Inflammatory macrophage treated with lipopolysaccharide for 1 hour (primary cell): ENCODE measurements at regions not wholly inside any gene's neighbourhood (a gene's known extent, or its start where the extent isn't known, plus 50 kb on each side); places are given as distances from the start of the nearest gene placed in this dataset.

Experiments
- DNase-seq, 2 donors: peaks; one replicate each; pipeline ENCODE4 v3.0.0-alpha.2; 2020 to 2022

DNA sequence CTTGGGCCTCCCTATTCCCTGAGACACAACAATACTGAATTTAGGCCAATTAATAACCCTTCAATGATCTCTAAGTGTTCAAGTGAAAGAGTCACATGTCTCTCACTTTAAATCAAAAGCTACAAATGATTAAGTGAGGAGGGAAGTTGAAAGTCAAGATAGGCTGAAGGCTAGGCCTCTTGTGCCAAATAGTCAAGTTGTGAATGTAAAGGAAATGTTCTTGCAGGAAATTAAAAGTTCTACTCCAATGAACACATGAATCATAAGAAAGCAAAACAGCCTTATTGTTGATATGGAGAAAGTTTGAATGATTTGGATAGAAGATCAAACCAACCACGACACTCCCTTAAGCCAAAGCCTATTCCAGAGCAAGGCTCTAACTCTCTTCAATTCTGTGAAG lies 286.9 kb downstream of the MEIS1 start:
- no peak for DNase-seq

DNA sequence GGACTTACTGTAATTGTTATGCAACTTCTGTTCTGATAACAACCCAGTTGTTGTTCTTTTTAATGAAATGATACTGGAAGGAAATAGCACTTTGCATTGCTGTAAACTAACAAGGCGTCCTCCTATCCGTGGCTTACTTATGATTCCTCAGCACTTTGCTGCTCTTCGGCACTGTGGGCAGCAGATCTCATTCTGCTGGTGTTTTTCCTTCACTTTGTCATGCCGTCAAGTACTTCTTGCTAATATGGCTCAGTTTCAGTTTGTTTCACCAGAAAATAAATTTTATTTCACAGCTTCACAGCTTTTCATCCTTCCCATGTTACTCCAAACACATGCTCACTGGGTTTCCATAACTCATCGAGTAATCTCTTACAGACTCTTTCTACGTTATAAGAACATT lies 289.3 kb downstream of the MEIS1 start:
- no peak for DNase-seq

DNA sequence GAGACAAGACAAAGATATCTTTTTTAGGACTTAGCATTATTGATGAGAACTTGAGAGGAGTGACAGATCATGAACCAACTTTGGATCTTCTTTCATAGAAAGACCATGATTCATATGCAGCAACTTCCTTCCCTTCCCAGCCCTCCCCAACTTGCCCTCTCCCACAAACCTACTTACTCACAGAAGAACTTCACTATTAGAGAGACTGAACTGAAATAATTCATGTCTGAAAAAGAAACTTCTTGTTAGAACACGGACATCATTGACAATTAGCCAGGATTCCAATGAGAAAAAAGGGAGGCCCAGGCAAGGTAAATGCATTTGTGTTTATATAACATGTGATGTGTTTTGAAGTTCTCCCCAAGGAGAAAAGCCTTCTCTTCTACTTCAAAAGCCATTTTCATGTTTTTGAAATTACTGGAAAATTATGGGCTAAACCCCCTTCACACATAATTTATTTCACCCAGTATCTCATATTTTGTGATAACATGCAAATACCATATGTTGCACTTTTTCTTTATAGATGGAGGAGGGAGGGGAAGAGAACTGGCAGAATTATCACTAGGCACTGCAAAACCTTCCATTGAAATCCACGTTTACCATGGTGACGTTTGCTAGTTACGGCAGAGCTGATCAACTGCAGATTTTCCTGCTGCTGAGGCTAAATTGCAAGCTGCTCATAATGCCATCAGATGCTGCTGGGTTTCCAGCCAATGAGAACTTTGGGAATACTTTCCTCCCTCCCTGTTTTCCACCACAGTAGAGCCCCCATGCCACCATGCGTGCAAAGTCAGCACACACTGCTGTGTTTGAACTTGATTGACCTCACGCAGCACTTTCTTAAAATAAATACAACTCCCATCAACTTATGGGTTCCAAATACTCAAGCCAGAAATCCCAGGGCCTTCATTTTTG lies 294.7 kb downstream of the MEIS1 start:
- DNase-seq = no peak

DNA sequence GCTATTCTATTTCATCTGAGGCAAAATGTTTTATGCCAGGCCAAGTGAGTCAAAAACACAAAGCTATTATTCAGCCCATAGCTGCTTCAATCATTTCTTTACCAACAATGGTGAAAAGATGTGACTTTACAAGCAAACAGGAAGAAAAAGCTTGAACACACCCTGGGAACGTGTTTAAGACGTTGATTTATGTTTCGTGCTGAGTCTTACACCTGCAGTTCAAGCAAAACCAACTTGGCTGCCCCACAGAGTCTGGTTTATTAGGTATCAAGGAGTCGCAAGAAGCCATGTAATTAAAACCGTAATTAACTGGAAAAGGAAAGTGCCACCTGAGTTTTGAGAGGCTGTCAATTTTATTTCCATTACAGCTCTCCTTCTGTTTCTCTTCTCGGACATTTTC lies 295.5 kb downstream of the MEIS1 start:
- DNase-seq = no peak

DNA sequence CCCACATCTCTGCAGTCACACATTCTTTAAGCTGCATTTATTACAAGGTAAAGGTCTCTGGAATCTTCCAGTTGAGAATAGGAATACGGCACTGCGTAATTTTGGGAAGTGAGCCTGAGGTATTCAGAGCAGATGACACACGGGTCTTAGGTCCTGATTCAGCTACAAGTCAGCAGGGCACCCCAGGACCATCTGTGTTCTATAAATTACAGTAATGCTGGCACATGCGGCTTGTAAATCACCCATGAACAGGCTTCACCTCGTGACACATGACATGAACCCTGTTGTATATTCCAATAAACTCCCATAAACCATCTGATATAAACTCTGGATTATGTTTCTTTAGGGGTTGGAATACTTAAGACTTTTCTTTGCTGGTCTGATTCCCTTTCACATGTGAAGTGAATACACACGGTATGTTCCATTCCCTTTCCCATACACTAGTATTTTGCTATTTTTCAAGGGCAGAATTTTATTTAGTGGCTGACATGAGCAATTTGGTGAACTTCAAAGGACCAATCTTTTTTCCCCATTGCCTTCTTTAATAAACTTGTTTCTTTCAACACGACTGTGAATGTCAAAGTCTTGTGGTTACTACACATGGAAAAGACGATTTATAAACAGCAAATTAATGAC lies 298.6 kb downstream of the MEIS1 start:
- no peak for DNase-seq

DNA sequence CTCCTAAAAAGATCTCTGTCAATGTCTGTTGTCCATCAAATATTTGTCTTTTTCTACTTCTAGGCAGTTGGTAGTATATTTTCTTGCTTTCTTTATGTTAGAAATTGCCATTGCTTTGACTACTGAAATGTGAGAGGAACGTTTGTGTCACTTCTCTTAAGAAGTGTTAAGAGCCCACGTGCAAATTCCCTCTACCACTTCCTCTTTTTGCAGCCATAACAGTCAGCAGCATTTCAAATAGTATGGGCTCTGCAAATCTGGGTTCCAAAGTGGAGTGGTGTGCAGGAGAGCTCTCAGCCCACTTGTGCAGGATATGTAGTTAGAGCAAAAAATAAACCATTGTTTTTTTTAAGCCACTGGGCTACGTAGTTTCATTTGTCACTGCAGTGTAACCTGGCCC lies 314.0 kb downstream of the MEIS1 start:
- peak in 1 of 2 donors; percentile 13 for DNase-seq

DNA sequence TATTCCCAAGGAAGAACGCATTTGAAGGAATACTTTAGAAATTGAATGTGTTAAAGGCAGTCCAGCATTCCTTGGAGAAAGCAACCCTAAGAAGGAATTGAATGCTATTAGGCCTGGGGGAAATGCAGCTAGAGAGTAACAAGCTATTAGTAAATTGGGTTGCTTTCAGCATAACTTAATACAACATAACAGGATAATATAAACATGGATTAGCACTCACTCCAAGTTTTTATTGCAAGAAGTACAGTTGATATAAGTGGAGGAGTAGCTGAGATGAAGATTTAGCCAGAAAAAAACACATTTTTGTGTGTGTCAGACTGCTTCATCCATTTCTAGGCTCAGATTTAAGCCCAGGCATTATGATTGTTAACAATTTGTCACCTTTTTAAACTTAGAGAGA lies 314.6 kb downstream of the MEIS1 start:
- no peak for DNase-seq

DNA sequence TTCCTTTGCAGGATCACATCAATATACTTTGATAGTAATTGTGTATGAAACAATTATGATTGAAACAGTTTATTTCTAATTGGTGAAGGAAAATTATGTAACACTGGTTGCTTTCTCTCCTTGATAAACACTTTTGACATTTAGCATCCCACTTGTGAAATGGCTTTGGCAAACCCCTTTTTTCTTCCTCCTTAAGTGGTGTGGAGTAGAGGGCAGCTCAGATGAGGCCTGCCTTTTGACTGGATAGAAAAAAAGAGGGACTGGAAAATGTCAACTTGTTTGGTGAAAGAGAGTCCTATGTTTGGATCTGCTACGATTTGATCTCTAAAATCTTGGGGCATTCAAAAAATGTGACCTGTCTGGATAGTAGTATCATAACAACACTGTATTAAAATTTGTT lies 318.3 kb downstream of the MEIS1 start:
- no peak for DNase-seq

DNA sequence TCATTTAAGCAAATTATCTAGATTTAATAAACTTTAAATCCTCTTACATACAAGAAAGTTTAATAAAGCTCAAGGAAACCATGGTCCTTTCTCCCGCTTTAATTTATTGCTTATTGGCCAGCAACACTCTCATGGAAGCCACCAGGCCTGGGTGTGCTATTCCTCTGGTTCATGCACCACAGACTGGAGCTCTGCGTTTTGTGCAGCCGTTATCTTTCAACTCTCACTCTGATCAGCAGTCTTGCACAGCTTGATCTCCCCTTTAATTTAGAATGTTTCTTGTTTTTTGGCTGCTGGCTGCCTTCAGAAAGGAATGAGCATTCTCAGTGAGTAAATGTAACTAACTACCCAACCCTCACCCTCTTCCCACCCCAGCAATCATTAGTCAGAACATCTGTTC lies 318.7 kb downstream of the MEIS1 start:
- no peak for DNase-seq

DNA sequence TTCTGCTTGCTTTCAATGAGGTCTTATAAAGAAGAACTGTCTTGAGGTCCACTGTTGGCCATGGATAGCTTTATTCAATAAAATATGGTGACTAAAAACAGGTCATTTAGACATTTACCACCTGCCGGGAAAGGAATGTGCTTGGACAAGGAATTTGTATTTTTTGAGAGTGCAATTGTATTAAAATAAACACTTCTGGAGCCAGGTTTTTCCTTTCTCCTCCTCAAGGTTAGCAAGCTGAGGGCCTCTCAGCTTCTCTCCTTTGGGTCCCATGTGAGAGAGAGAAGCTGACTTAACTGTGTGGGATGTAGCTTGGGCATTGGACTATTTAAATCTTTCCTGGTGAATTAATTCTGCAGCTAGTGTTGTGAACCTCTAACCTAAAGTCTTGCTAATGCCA lies 321.0 kb downstream of the MEIS1 start:
- DNase-seq = no peak

DNA sequence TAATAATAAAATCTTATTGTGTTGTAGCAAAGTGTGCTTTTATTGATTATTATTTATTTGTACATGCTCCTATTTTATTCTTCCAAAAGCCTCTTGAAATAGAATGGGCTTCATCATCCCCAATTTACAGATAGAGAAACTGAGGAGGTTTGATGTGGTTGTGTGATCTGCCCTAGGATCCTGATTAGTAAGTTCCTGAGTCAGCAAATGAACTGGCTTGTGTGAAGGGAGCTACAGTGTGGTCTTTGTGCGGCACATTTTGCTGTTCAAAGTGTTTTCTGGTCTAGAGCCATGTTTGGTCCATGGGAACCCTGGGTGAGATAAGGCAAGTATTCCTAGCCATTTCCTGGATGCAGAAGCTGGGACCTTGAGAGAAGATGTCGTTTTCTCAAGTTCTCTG lies 326.9 kb downstream of the MEIS1 start:
- DNase-seq = no peak

DNA sequence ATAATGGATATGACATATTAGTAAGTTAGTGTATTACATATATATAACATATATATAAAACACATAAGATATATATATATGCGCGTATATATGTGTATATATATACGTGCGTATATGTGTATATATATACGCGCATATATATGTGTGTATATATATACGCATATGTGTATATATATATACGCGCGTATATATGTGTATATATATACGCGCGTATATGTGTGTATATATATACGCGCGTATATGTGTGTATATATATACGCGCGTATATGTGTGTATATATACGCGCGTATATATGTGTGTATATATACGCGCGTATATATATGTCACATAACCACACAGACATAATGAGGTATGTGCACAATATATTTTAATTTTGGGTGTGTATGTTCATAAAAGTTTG lies 327.8 kb downstream of the MEIS1 start:
- DNase-seq = no peak

DNA sequence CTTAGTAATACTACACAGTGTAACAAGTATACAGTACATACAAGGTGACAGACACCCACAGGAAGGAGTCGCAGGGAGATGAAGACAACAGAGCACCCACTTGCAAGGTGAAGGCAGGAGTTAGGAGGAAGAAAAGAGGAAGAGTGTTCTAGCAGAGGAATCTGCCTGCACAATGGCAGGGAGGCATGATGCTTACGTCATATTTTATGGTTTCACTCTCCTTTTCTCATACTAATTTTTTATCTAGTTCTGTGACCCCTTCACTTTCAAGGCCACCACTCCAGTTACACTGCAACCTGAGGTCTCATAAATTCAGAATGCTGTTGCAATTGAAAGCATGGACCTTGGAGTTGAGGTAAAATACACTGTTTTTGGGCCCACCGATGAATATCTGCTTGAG lies 331.7 kb downstream of the MEIS1 start:
- DNase-seq = no peak

DNA sequence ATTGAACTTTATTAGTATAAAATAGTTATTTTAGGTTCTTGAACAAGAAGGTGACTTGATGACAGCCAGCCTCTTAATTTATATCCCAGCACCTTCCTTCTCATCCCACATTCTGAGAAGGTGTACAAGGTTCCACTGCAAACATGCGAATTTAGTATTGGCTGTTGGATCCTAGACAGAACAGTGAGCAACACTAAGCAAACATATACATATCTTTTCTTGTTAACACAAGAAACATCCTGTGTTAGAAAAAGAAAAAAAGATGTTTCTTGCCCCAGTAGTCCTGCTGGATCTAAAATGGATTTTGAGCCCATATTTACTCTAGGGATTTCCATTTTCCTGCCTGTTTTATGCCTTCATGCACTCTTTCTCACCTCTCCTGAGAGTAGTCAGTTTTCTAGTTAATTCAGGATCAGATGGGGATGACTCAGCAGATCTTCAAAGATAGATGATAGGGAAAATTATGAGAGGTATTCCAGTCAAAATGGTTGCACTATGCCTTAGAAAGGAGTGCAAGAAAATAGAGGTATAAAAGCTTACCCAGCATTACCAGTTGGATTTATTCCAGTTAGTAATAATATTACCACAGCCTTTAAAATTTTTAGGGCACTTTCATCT lies 336.5 kb downstream of the MEIS1 start:
- no peak for DNase-seq

DNA sequence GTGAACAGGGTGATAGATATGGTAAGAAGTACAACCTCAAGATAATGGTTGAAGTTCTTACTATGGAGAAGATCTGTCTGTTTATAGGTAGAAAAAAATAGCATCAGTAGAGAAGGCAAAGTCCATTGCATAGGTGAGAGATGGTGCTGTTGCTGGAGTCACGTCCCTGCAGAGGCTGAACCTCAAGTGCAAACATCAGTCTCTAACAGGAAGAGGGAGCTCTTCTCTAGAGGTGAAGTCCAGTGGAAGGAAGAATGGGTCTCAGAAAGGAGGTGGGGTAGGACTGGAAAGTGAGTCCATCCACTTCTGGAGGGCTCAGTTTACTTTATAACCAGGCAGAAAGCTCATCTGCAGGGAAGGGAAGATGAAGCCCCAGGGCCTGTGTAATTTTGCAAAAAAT lies 337.7 kb downstream of the MEIS1 start:
- no peak for DNase-seq

DNA sequence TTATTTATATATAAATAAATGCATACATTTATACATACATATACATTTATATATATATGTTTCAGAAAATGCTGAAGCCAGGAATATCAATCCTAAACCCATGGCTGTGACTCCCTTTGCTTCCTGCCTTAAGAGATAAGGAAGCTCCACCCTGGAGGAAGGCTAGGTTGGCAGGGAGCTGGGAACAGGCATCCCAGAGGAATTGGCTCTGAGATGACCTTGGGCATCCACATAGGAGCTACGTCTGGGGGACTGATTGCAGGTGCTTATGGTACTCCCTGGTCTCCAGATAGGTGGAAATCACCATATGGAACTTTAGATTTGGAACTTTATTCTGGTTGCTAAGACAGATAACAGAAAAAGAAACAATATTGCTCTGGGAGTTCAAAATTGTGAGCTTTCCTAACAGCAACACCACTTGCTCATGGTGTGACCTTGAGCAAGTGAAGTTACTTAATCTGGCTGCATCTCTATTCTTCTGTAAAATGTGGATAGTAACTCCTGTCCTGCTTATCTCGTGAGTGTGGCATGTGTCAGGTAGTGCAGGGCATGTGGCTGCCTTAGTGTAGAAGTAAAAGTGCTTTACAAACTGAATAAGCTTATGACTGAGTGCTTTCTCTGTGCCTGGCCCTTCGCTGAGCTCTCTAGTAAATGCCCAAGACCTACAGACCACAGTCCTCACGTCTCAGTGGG lies 341.0 kb downstream of the MEIS1 start:
- no peak for DNase-seq

DNA sequence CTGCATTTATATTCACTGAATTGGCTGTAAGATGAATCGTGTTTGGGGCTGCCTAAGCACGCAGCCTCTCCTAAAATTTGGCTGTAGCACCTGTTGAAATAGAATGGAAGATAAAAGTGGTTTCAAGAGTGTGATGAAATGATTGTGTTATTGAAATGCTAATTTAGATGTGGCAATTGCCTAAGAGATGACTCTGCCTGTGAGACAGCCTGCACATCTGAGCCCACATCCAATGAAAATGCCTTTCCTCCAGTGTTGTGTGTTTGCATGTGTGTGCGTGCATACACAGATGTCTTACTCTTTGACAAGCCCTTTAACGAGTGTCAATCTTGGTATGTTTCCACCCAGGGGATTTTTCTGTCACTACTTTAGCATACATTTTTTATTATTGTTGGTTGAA lies 346.9 kb downstream of the MEIS1 start:
- DNase-seq = no peak

DNA sequence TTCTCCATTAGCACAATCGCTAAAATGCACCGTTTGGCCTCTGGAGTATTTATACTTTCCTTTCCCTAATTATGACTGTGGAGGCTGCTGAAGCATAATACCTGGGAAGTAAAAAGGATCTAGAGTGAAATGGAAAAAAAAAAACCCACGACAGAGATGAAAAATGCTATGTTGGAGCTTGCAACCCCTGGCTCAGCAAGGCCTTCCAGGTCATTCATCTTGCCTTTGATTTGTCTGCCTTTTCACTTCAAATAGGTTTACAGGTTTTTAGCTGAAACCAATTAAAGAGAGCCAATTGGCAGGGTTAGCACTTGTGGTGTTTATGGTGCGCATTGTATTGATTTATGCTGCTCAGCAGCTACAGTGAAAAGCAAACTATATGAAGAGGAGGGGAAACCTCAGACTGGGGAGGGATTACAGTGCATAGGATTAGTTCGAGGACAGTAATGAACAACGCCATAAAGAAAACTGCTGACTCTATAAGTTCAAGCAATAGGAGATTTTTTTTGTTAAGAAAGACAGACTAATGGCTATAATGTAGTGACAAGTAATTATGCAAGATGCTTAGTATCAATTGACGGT lies 347.9 kb downstream of the MEIS1 start:
- DNase-seq = no peak

DNA sequence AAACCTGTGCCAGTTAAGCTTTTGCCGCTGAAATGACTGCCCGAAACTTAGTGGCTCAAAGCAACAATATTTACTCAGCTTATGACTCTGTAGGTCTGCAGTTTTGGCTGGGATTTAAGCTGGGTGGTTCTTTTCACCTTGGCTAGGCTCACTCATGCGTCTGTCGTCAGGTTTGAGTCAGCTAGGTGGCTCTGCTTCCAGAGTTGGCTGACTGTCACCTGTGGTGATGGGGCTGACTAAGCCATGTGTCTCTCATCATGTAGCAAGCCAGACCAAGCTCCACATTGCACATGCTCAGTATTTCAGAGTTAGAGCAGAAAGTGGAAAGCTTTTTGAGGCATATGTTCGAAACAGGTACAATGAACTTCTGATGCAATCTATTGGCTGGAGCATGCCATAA lies 354.8 kb downstream of the MEIS1 start:
- DNase-seq = no peak

DNA sequence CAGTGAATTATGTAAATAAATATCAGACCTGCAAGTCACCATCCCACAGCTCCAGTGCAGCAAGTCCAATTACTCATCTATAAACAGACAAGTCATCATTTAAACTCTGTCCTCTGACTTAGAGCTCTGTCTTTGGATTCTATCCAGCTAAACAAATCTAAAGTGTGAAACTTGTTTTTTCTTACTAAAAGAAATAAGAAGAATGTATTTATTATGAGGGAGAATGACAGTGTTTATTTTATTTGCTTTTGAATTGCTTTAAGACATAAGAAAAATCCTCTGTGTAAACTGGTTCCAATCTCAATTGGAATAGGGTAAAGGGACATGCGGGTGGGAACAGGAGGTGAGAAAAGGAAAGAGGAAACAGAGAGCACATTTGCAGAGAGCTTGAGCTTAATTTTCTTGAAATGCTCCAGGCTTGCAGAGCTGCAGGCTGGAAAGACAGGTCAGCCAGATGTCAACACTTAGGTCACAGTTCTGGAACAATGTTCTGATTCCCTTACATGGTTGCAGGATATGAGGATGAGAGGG lies 355.8 kb downstream of the MEIS1 start:
- no peak for DNase-seq

DNA sequence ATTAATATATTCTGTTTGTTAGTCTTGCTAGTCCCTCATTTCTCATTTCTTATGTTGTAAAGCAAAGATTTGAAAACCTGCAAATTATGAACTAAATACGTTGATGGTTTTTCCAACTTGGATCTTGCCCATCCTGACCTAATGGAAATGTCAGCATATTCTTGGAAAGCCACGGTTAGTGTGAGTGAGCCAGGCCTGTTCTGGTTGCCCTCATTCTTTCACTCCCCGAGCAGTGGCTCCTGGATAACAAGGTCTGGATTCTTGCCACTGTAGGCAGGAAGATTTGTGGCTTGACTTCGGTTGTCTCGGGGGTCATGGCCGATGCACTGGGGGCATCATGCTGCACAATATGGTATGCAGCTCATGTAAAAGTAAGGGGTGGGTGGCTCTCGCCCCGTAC lies 359.1 kb downstream of the MEIS1 start:
- no peak for DNase-seq

DNA sequence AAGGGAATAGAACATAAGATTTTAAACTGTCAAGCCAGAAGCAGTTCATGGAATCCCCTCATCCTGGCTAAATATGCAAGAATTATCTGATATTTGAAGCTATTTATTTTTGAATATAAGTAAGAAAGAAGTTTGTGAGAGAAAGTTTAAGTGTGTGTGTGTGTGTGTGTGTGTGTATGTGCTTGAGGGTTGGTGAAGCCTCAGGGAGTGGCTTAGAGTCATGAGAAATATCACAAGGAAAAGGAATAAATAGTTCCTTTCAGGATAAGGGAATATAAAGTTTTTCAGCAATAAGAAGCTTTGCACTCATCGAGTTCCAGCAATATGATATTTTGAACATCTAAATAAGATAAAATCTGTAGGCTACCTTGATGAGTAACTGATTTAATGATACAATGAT lies 359.6 kb downstream of the MEIS1 start:
- DNase-seq = no peak

DNA sequence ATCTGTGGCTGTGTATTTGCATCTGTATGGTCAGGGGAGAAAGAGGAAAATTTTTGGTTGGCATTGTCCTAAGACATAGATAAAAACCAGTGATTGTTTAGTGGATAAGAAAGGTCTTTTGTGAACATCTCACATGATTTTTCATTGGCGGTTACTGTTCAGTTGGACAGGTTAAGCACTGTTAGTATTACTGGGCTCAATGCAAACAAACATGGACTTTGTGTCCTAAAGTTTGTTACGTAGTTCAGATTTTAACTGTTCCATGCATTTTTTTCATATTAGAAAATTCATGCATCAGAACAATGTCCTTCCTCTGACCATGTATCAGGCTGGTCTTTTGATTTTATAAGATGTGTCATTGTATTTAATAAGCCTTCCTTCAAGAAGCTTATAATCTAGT lies 368.0 kb downstream of the MEIS1 start:
- no peak for DNase-seq
